Fibroblast of lung (primary cell): ENCODE measurements at regions not wholly inside any gene's neighbourhood (a gene's known extent, or its start where the extent isn't known, plus 50 kb on each side); places are given as distances from the start of the nearest gene placed in this dataset.

Source experiments
- EZH2 ChIP-seq: IDR thresholded peaks from 2 replicates; pipeline ENCODE4 v1.5.1; 2012; ENCODE audit warnings: low read length, control low read depth, mild to moderate bottlenecking; ENCODE audit errors: missing control alignments
- TF ChIP-seq, protein P1 (sequence below), 2 donors: IDR thresholded peaks in 1 of 2; conservative IDR thresholded peaks in 1 of 2; 1 replicate in 1 of 2; 2 replicates in 1 of 2; pipeline ENCODE4 v1.5.1; 2011 to 2012; ENCODE audit warnings: low read length in 2 of 2, control low read depth in 1 of 2, inconsistent platforms in 1 of 2, low read depth in 1 of 2, mild to moderate bottlenecking in 1 of 2

DNA sequence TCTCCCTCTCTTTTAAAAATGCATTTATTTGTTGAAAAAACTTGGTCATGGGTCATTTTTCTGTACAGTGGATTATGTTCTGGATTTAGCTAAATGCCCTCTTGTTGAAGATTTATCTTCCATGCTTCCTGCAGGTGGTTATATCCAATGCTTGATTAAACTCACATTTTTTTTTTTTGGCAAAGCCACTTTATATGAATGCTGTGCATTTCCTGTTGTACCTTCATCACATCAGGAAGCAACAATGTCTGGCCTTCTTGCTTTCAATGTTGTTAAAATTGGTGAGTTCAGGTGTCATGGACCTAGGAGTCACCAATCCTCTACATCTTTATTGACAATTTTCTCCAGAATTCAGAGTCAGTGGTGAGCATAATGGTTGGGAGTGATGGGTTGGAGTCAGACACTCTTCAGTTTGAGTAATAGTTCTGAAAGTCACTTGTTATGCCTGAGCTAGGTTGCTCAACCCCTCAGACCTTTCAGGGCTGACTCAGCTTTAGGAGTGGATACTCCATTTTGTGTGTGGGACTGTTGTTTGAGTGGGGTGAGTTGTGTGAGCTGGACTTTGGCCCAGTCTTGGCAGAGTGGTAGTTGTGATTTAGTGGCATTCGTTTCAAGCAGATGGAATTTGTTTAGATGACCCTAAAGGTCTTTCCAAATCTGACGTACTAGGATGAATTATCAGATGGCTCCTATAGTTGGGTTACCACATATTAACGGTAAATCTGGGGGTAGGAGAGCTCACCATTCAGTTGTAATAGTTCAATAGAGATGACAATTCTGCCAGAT, 213.5 kb upstream of the ZNF32 start:
- TF ChIP-seq, protein P1, sequence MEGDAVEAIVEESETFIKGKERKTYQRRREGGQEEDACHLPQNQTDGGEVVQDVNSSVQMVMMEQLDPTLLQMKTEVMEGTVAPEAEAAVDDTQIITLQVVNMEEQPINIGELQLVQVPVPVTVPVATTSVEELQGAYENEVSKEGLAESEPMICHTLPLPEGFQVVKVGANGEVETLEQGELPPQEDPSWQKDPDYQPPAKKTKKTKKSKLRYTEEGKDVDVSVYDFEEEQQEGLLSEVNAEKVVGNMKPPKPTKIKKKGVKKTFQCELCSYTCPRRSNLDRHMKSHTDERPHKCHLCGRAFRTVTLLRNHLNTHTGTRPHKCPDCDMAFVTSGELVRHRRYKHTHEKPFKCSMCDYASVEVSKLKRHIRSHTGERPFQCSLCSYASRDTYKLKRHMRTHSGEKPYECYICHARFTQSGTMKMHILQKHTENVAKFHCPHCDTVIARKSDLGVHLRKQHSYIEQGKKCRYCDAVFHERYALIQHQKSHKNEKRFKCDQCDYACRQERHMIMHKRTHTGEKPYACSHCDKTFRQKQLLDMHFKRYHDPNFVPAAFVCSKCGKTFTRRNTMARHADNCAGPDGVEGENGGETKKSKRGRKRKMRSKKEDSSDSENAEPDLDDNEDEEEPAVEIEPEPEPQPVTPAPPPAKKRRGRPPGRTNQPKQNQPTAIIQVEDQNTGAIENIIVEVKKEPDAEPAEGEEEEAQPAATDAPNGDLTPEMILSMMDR (conservative IDR thresholded peaks at IDR 0.05 in 1 of 2, IDR thresholded peaks at IDR 0.05 in 1 of 2; ENCODE audit: low read depth in 1 of 2, low read length in 2 of 2), result no peak
- no peak for TF ChIP-seq EZH2
